HG03095 (cell line): ENCODE measurements at regions not wholly inside any gene's neighbourhood (a gene's known extent, or its start where the extent isn't known, plus 50 kb on each side); places are given as distances from the start of the nearest gene placed in this dataset.
"Not testable (repeated sequence)": the region's sequence is repeated elsewhere in the genome, so short reads cannot be mapped to it uniquely, and the experiment has no call there.

Source experiments
- ATAC-seq: cut with Tn5 transposase; IDR thresholded peaks from one replicate; pipeline ENCODE4 v1.9.1; 2021; ENCODE audit warnings: moderate library complexity; ENCODE audit not compliant: unreplicated experiment

DNA sequence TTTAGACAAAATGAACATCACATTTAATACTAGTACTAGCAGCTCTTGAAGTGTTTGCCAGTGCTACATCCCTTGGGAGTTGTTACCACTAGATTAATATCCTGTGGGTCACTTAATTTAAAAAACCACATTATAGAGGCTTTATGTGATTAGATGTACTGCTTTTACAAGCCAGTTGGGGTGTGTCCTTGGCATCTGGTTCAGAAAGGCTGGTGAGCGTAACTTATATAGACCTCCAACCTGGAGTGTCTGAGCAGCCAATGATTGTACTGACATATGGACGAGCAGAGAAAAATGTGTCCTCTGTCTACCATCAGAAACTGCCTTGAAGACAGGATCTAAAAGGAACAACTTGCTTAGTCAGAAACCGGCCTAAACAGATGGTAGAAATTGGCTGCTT is 306.2 kb upstream of the ATP11B start:
- no peak for ATAC-seq

DNA sequence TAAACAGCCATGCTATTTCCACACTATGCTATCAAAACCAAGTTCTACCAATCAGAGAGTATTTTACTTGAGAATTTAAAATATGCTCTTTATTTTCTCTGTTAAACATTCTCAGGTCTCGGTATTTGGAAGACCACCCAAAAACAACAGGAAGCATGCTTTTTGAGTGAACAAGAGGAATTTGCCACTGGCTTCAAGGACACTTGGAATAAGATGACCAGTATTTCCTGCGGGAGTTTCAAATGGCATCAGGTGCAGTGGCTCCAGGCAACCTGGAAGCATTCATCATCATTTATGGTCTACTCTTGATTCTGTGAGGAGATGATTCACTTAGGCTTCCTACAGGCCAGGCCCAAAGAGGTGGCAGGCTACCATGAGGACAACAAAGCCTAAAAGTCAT is 305.7 kb upstream of the ATP11B start:
- ATAC-seq = no peak

- ATAC-seq = no peak
Observed at GRCh38 chr3:182490596-182491491, 302.5 kb upstream of the ATP11B start.

DNA sequence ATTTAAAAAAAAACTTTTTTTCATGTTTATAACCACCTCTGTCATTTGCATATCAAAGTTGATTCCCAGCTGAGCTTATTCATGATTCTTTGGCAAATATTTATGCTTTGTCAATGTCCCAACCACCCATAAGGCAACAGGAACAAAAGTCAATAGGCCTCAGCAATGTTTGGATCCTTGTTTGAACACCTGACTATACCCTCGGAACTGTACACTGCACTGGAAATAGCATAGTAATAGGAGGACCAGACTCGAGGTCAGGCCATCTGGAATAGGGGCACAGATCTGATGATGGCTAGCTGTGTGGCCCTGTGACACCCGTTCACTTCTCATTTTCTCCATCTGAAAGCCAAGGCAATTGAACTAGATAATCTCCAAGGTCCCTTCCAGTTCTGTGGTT is 301.7 kb upstream of the ATP11B start:
- ATAC-seq = no peak

DNA sequence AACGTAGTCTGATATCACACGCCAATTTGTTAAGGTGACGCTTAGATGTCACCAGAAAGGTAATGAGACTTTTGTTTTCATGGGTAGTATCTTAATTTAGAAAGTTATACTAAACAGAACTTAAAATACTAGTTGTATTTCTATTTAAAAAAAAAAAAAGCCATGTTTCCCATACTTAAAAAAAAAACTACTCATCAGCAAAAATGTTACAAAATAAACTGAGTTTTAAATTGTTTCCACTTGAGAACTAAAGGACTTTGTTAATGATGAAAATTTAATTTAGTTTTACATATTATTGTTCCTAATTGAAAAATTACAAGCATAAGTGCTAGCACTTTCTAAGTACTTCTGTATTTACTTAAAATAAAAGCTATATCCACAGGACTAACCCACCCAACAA is 300.8 kb upstream of the ATP11B start:
- ATAC-seq = no peak

GRCh38 chr3:182500289-182500688 is 293.0 kb upstream of the ATP11B start:
- no peak for ATAC-seq

GRCh38 chr3:182501856-182502255 is 291.4 kb upstream of the ATP11B start:
- no peak for ATAC-seq

DNA sequence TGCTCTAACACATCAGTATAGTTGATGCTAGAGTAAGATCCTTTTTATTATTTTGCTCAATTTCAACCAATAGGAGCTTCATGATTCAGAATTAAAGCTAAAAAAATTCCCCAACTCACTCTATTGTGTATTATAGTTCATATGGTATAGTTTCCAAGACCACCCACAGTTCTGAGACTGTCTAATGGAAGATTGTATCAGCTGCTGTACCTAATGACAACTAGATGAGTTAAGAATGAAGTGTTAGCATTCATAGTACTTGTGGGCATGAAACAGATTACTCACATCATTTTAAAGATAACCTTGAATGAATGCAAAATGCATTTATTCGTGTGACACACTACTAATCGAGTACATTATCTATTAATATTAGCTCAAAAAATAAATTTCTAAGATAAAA is 289.9 kb upstream of the ATP11B start:
- no peak for ATAC-seq

DNA sequence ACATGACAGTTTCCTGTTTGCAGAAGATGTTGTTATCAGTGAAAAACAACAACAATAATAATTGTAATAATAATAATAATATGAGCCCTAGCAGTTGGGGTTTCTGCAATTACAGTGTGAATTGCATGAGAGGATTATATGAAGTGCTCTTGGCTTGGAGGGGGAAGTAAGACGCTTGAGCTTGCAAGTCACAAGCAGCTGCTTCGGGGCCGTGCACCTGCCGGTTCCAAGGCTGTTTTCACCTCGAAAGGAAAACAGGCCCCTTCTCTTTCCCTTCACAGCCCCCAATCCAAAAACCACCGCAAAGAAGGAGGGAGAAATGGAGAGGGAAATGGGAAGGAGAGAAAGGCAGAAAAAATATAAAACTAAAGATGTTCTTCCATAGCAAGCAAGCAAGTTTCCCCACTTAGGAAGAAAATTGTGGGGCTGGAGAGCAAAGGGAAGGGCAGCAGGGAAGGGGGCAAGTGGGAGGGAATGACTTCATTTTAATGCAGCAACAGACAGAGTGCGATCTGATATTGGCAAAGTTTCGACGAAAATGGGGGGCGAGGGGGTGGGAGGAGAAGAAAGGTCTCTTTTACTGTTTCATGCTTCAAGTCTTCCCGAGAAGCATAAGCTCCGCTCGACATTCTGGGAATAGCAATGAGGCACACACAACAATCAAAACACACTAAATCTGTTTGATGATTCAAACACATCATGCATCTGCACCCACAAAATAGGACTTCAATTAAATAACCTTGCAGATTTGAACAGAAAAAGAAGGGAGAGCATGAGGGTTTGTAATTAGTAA is 284.2 kb upstream of the ATP11B start:
- no peak for ATAC-seq

- no peak for ATAC-seq
Observed at GRCh38 chr3:182509844-182510460, 283.4 kb upstream of the ATP11B start.

DNA sequence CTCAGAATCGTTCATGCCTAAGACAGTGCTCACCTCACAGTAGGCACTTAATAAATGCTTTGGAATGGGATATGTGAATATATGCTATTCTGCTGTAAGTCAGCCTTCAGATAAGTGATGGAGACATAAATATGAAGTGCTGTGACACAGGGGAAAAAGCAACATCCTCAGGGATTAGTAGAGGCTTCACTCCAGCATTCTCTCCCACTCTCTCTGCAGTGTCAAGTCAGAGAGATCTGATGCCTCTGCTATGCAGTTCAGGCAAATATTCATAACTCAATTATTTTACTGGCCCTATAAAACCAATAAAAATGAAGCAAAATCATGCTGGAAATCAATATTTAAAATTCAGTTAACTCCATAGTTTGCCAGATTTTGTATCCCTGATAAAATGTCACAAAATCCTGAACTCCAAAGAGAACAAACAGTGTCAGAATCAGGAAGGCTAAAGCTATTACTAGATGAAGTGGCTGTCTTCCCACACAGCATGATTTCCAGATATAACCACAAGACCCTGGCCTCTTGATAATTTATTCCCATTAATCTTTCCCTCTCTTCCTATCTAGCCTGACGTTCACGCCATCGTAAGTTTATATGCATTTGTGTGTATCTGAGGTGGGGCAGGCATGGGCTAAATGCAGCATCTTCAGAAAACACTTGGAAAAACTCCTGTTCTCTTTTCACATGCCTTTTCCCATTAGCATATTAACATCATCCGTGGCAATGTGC is 278.9 kb upstream of the ATP11B start:
- ATAC-seq = no peak

- no peak for ATAC-seq
Observed at GRCh38 chr3:182516597-182517336, 276.5 kb upstream of the ATP11B start.

- ATAC-seq = no peak
Observed at GRCh38 chr3:182519569-182519968, 273.7 kb upstream of the ATP11B start.

DNA sequence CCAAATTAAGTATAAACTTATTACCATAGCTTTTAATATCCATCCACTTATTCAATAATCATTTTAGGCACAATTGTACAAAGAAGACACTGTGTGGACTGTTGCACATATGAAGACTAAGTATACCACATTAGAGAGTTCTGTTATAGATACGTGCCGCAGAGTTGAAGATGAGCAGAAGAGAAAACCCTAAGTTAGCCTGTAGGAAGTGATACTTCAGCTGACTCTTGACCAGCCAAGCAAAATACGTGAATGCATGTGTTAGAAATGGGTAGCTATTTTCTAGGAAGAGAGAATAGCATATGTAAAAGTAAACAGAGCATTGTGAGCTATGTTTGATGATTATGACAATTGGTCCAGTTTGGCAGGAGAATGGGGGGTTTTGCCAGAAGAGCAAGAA is 272.0 kb upstream of the ATP11B start:
- ATAC-seq = peak; percentile 66

DNA sequence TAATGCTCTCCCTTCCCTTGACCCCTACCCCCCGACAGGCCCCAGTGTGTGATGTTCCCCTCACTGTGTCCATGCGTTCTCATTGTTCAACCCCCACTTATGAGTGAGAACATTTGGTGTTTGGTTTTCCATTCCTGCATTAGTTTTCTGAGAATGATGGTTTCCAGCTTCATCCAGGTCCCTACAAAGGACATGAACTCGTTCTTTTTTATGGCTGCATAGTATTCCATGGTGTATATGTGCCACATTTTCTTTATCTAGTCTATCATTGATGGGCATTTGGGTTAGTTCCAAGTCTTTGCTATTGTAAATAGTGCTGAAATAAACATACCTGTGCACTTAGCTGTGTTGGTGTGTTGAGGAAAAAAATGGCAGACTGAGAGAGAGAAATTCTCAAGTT is 269.9 kb upstream of the ATP11B start:
- not testable (repeated sequence) for ATAC-seq

DNA sequence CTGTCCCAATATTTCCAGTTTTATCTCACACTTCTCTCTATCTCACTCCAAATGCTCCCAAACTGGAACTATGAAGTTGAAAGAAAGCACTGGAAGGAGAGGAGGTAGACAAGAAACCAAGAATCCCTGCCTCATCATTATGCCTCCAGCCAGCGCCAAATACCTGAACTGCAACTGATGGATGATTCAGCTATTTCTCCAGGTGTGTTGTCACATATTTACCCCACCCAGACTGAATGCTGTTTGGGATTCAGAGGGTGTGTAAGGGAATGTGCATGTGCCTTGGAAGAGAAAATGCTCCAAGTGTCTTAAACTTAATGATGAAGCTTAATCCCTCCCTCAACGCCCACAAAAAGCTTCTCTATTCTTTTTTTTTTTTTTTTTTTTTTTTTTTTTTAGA is 269.5 kb upstream of the ATP11B start:
- no peak for ATAC-seq

GRCh38 chr3:182524711-182525401 is 268.4 kb upstream of the ATP11B start:
- no peak for ATAC-seq

- no peak for ATAC-seq
Observed at GRCh38 chr3:182525766-182526374, 267.4 kb upstream of the ATP11B start.

GRCh38 chr3:182527745-182528144 is 265.6 kb upstream of the ATP11B start:
- no peak for ATAC-seq
